Liver (tissue), 8 donors: ENCODE measurements at regions not wholly inside any gene's neighbourhood (a gene's known extent, or its start where the extent isn't known, plus 50 kb on each side); places are given as distances from the start of the nearest gene placed in this dataset.

Source experiments
- DNase-seq: peaks from one replicate; pipeline ENCODE4 v3.0.0-alpha.2; 2017; ENCODE audit warnings: low spot score
- H3K27ac ChIP-seq, 2 donors: one replicate each; pipeline ENCODE4 v1.7.0; 2013; ENCODE audit warnings: inconsistent platforms in 2 of 2, low read length in 2 of 2, control low read depth in 1 of 2, low read depth in 1 of 2, mild to moderate bottlenecking in 1 of 2
- H3K27me3 ChIP-seq, 4 donors: one replicate each; pipeline versions ENCODE4 v1.6.1 to v1.7.0; 2013; ENCODE audit warnings: low read length in 3 of 4, inconsistent platforms in 1 of 4, mild to moderate bottlenecking in 1 of 4, moderate library complexity in 1 of 4; ENCODE audit not compliant: control insufficient read depth in 4 of 4, insufficient read depth in 4 of 4
- H3K36me3 ChIP-seq, 4 donors: one replicate each; pipeline versions ENCODE4 v1.6.1 to v1.7.0; 2013; ENCODE audit warnings: low read length in 3 of 4, mild to moderate bottlenecking in 3 of 4, low read depth in 1 of 4, moderate library complexity in 1 of 4; ENCODE audit not compliant: control insufficient read depth in 4 of 4, insufficient read depth in 3 of 4
- H3K4me1 ChIP-seq, 4 donors: one replicate each; pipeline versions ENCODE4 v1.6.1 to v1.7.0; 2013; ENCODE audit warnings: low read length in 3 of 4, mild to moderate bottlenecking in 3 of 4, moderate library complexity in 1 of 4; ENCODE audit not compliant: control insufficient read depth in 4 of 4, insufficient read depth in 4 of 4
- H3K4me3 ChIP-seq, 3 donors: one replicate each; pipeline versions ENCODE4 v1.6.1 to v1.7.0; 2013; ENCODE audit warnings: low read length in 3 of 3, control low read depth in 1 of 3, low read depth in 1 of 3, mild to moderate bottlenecking in 1 of 3
- H3K9ac ChIP-seq, 2 donors: one replicate each; pipeline ENCODE4 v1.7.0; 2013; ENCODE audit warnings: low read length in 2 of 2, mild to moderate bottlenecking in 2 of 2, moderate library complexity in 2 of 2, control low read depth in 1 of 2, low read depth in 1 of 2
- H3K9me3 ChIP-seq, 4 donors: one replicate each; pipeline versions ENCODE4 v1.6.1 to v1.7.0; 2013; ENCODE audit warnings: low read length in 3 of 4; ENCODE audit not compliant: control insufficient read depth in 4 of 4
- ATF3 ChIP-seq: IDR thresholded peaks from 2 replicates; pipeline ENCODE4 v1.6.1; 2016; ENCODE audit warnings: antibody characterized with exemption
- CTCF ChIP-seq: fragments of 150-350 bp; IDR thresholded peaks from 2 replicates; pipeline ENCODE4 v1.5.1; 2017; ENCODE audit warnings: improper control_type of control experiment, low read depth, low read length; ENCODE audit not compliant: missing input control
- EGR1 ChIP-seq, 2 donors: IDR thresholded peaks; 2 replicates each; pipeline ENCODE4 v1.6.1; 2016 to 2018; ENCODE audit warnings: antibody characterized with exemption in 2 of 2, low read depth in 2 of 2
- FOXA1 ChIP-seq: IDR thresholded peaks from 2 replicates; pipeline ENCODE4 v1.6.1; 2016; ENCODE audit warnings: antibody characterized with exemption
- FOXA2 ChIP-seq: IDR thresholded peaks from 2 replicates; pipeline ENCODE4 v1.6.1; 2016; ENCODE audit warnings: antibody characterized with exemption
- GABPA ChIP-seq, 2 donors: IDR thresholded peaks in 1 of 2; conservative IDR thresholded peaks in 1 of 2; 2 replicates each; pipeline ENCODE4 v1.6.1; 2016; ENCODE audit warnings: antibody characterized with exemption in 2 of 2, mild to moderate bottlenecking in 1 of 2, moderate library complexity in 1 of 2
- HNF4A ChIP-seq, 2 donors: conservative IDR thresholded peaks; 2 replicates each; pipeline ENCODE4 v1.6.1; 2016; ENCODE audit warnings: antibody characterized with exemption in 2 of 2, mild to moderate bottlenecking in 2 of 2
- HNF4G ChIP-seq: IDR thresholded peaks from 2 replicates; pipeline ENCODE4 v1.6.1; 2016; ENCODE audit warnings: antibody characterized with exemption
- MAX ChIP-seq: IDR thresholded peaks from 2 replicates; pipeline ENCODE4 v1.6.1; 2016; ENCODE audit warnings: antibody characterized with exemption
- NR2F2 ChIP-seq: IDR thresholded peaks from 2 replicates; pipeline ENCODE4 v1.6.1; 2016; ENCODE audit warnings: antibody characterized with exemption
- RAD21 ChIP-seq, 2 donors: IDR thresholded peaks; 2 replicates each; pipeline ENCODE4 v1.6.1; 2016; ENCODE audit warnings: antibody characterized with exemption in 2 of 2, mild to moderate bottlenecking in 2 of 2
- REST ChIP-seq: IDR thresholded peaks from 2 replicates; pipeline ENCODE4 v1.6.1; 2016; ENCODE audit warnings: antibody characterized with exemption, mild to moderate bottlenecking
- RXRA ChIP-seq, 2 donors: IDR thresholded peaks; 2 replicates each; pipeline ENCODE4 v1.6.1; 2017 to 2018; ENCODE audit warnings: antibody characterized with exemption in 2 of 2, mild to moderate bottlenecking in 1 of 2
- SP1 ChIP-seq: IDR thresholded peaks from 2 replicates; pipeline ENCODE4 v1.6.1; 2018; ENCODE audit warnings: antibody characterized with exemption, mild to moderate bottlenecking
- TAF1 ChIP-seq: conservative IDR thresholded peaks from 2 replicates; pipeline ENCODE4 v1.6.1; 2016; ENCODE audit warnings: antibody characterized with exemption, mild to moderate bottlenecking
- YY1 ChIP-seq: IDR thresholded peaks from 2 replicates; pipeline ENCODE4 v1.6.1; 2016; ENCODE audit warnings: antibody characterized with exemption, mild to moderate bottlenecking
- ZBTB33 ChIP-seq: IDR thresholded peaks from 2 replicates; pipeline ENCODE4 v1.6.1; 2016; ENCODE audit warnings: antibody characterized with exemption
- WGBS: extraction: QIAGEN DNeasy Blood & Tissue Kit; methylation state at CpG from one replicate; pipeline ENCODE4 v1.1.7; 2013; 5-methylcytosine and 5-hydroxymethylcytosine counted together
- donor health status: healthy.
- donor health status: healthy.
- donor health status: healthy.
- donor health status: healthy.
- donor health status: healthy.

GRCh38 chr4:63529581-63530337 is 879.5 kb downstream of the TECRL start:
- H3K27ac ChIP-seq: no peak overlapping the region
- no peaks in the 10 kb centered on the region for H3K27me3 ChIP-seq
- TF ChIP-seq RAD21 (IDR thresholded peaks at IDR 0.05): no peak
- no peak for TF ChIP-seq REST
- TF ChIP-seq RXRA (IDR thresholded peaks at IDR 0.05): no peak
- no peak for TF ChIP-seq SP1
- TF ChIP-seq ATF3: no peak
- 63% methylated on average over 7 of the region's 7 CpGs for WGBS
- no peaks in the 10 kb centered on the region for H3K36me3 ChIP-seq
- H3K9ac ChIP-seq: no peak overlapping the region
- DNase-seq: no peak
- H3K4me3 ChIP-seq: no peak overlapping the region
- no peaks in the 10 kb centered on the region for H3K9me3 ChIP-seq
- no peaks in the 10 kb centered on the region for H3K4me1 ChIP-seq

- 34% methylated on average over 4 of the region's 4 CpGs for WGBS
- no peak overlapping the region for H3K27ac ChIP-seq
- H3K27me3 ChIP-seq: no peaks in the 10 kb centered on the region
- no peak for TF ChIP-seq ATF3
- TF ChIP-seq RAD21 (IDR thresholded peaks at IDR 0.05): no peak
- TF ChIP-seq TAF1: no peak
- TF ChIP-seq HNF4A (conservative IDR thresholded peaks at IDR 0.05): no peak
- TF ChIP-seq FOXA1: no peak
- TF ChIP-seq YY1: no peak
- no peak for TF ChIP-seq RXRA (IDR thresholded peaks at IDR 0.05)
- TF ChIP-seq REST: no peak
- no peak for TF ChIP-seq FOXA2
- TF ChIP-seq NR2F2: no peak
- no peak for TF ChIP-seq ZBTB33
- TF ChIP-seq SP1: no peak
- no peak for TF ChIP-seq CTCF
- TF ChIP-seq EGR1 (IDR thresholded peaks at IDR 0.05; ENCODE audit: low read depth in 2 of 2): no peak
- TF ChIP-seq HNF4G: no peak
- no peak for TF ChIP-seq MAX
- no peak for TF ChIP-seq GABPA (IDR thresholded peaks at IDR 0.05 in 1 of 2, conservative IDR thresholded peaks at IDR 0.05 in 1 of 2)
- DNase-seq: no peak
- no peaks in the 10 kb centered on the region for H3K9me3 ChIP-seq
- H3K9ac ChIP-seq: no peak overlapping the region
- H3K4me3 ChIP-seq: no peak overlapping the region
- no peaks in the 10 kb centered on the region for H3K36me3 ChIP-seq
- no peaks in the 10 kb centered on the region for H3K4me1 ChIP-seq
These were observed 880.8 kb downstream of the TECRL start for GRCh38 chr4:63528256-63528991.
